ENCODE measurements at regions not wholly inside any gene's neighbourhood (a gene's known extent, or its start where the extent isn't known, plus 50 kb on each side); places are given as distances from the start of the nearest gene placed in this dataset.

DNA sequence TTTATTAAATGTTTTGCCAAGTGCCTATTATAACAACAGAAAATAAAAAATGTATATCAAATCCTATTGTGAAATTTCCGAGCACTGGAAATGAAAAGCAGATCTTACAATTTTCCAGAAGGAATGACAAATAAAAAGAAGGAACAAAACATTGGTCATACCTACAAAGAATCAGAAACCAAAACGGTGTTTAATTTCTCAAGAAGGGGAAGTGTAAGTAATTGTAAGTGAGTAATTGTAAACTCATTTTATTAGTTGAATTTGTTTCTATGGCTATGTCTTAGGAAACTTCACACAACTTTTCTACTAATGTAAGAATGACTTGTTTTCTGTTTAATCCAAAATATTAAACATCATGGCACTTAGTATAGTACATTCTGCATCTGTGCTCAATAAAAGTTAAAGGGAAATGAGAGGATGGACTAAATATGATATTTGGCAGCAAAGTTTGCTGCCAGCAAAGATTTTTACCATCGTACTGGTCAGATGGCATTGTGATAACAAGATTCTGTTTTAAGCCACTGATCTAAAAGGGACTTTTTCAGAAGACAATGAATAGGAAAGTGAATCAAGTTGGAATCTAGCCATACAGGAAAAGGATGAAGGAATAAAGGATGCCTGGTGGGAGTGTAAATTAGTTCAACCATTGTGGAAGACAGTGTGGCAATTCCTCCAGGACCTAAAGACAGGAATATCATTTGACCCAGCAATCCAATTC lies 232.4 kb downstream of the NFKBIZ start:
- Histone ChIP-seq H3K4me2 (peak overlapping the region in 2 of 11 experiments; percentile 34 to 38; a peak in 4 of 22 replicates), H3K27ac (no peak overlapping the region), H3K27me3 (no peaks in the 10 kb centered on the region), H3K4me1 (peaks cover 0 to 33% (median 6%) of the 10 kb centered on the region in 10 experiments; a peak in 10 of 20 replicates), H4K20me1 (no peaks in the 10 kb centered on the region), H3K4me3 (no peak overlapping the region), H3K36me3 (no peaks in the 10 kb centered on the region), H3K9ac (no peak overlapping the region), H3K9me3 (replicated peaks in 1 of 11) (no peaks in the 10 kb centered on the region)
- no peak for TF ChIP-seq Cebpa-rat (IDR thresholded peaks at IDR 0.05)

DNA sequence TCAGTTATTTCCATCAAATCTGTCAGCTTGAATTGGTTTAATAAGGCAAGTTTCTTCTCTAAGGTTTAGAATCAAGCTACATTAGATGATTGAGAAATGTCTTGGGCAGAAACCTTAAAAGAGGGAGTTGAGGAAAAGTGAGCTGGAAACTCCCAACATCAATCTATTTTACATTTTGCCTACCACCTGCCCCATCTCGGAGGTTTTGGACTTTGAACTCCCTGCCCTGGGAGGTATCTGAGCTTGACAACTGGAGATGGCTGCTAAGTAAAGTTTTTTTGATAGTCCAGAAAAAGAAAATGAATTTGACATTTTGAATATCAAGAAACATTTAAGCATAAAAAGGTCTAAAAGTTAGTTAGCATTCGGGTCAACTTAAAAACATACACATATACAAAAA lies 234.2 kb downstream of the NFKBIZ start:
- no peak overlapping the region for H3K9ac ChIP-seq
- no peaks in the 10 kb centered on the region for H4K20me1 ChIP-seq
- TF ChIP-seq Cebpa-rat (IDR thresholded peaks at IDR 0.05), result no peak
- H3K9me3 ChIP-seq (replicated peaks in 1 of 11), result no peaks in the 10 kb centered on the region
- H3K27me3 ChIP-seq, result no peaks in the 10 kb centered on the region
- H3K4me1 ChIP-seq, result peaks cover 0 to 25% (median 6%) of the 10 kb centered on the region in 10 experiments; a peak in 10 of 20 replicates
- no peaks in the 10 kb centered on the region for H3K36me3 ChIP-seq
- H3K27ac ChIP-seq, result no peak overlapping the region
- H3K4me2 ChIP-seq, result no peak overlapping the region
- no peak overlapping the region for H3K4me3 ChIP-seq

- no peak overlapping the region for H3K4me3 ChIP-seq
- no peaks in the 10 kb centered on the region for H3K27me3 ChIP-seq
- H3K4me2 ChIP-seq, result no peak overlapping the region
- H4K20me1 ChIP-seq, result no peaks in the 10 kb centered on the region
- H3K9me3 ChIP-seq (replicated peaks in 1 of 11), result no peaks in the 10 kb centered on the region
- peaks cover 0 to 20% (median 5%) of the 10 kb centered on the region in 10 experiments; a peak in 10 of 20 replicates for H3K4me1 ChIP-seq
- no peaks in the 10 kb centered on the region for H3K36me3 ChIP-seq
- H3K9ac ChIP-seq, result no peak overlapping the region
- TF ChIP-seq Cebpa-rat (IDR thresholded peaks at IDR 0.05), result peak in 1 of 11 experiments; percentile 38; a peak in 1 of 22 replicates
- H3K27ac ChIP-seq, result no peak overlapping the region
Observed at GRCh38 chr3:102084006-102084405, 234.7 kb downstream of the NFKBIZ start.

DNA sequence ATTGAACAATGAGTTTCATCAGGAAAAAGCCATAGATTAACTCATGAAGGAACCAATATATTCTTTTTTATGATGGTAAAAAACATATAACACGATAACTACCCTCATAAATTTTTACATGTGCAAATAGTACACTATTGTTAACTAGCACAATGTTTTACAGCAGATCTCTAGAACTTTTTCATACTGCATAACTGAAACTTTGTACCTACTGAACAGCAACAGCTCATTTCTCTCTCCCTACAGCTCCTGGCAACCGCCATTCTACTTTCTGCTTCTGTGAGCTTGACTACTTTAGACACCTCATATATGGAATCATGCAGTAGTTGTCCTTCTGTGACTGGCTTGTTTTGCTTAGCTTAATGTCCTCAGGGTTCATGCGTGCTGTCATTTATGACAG lies 235.4 kb downstream of the NFKBIZ start:
- H3K27ac ChIP-seq, result no peak overlapping the region

GRCh38 chr3:102085431-102086176 lies 236.3 kb downstream of the NFKBIZ start:
- TF ChIP-seq Cebpa-rat (IDR thresholded peaks at IDR 0.05), result no peak
- Histone ChIP-seq H3K27ac (no peak overlapping the region), H3K9ac (no peak overlapping the region), H3K27me3 (no peaks in the 10 kb centered on the region), H3K4me1 (peaks cover 0 to 7% (median 0%) of the 10 kb centered on the region in 10 experiments; a peak in 2 of 20 replicates), H3K9me3 (replicated peaks in 1 of 11) (no peaks in the 10 kb centered on the region), H3K4me2 (no peak overlapping the region), H4K20me1 (no peaks in the 10 kb centered on the region), H3K4me3 (no peak overlapping the region), H3K36me3 (no peaks in the 10 kb centered on the region)

More for the DNA sequence above, 235.4 kb downstream of the NFKBIZ start:
- Histone ChIP-seq H3K4me1 (peaks cover 0 to 13% (median 2%) of the 10 kb centered on the region in 10 experiments; a peak in 10 of 20 replicates), H3K36me3 (no peaks in the 10 kb centered on the region), H4K20me1 (no peaks in the 10 kb centered on the region), H3K27me3 (no peaks in the 10 kb centered on the region), H3K4me3 (no peak overlapping the region), H3K9ac (no peak overlapping the region), H3K4me2 (no peak overlapping the region), H3K9me3 (replicated peaks in 1 of 11) (no peaks in the 10 kb centered on the region)
- TF ChIP-seq Cebpa-rat (IDR thresholded peaks at IDR 0.05), result no peak

GRCh38 chr3:102087236-102087635 lies 237.9 kb downstream of the NFKBIZ start:
- no peaks in the 10 kb centered on the region for H3K4me1 ChIP-seq
- H3K27me3 ChIP-seq, result no peaks in the 10 kb centered on the region
- TF ChIP-seq Cebpa-rat (IDR thresholded peaks at IDR 0.05), result no peak
- no peaks in the 10 kb centered on the region for H3K9me3 ChIP-seq (replicated peaks in 1 of 11)
- H3K36me3 ChIP-seq, result no peaks in the 10 kb centered on the region
- no peaks in the 10 kb centered on the region for H4K20me1 ChIP-seq
- H3K27ac ChIP-seq, result no peak overlapping the region
- H3K4me3 ChIP-seq, result no peak overlapping the region
- H3K9ac ChIP-seq, result no peak overlapping the region
- H3K4me2 ChIP-seq, result no peak overlapping the region

DNA sequence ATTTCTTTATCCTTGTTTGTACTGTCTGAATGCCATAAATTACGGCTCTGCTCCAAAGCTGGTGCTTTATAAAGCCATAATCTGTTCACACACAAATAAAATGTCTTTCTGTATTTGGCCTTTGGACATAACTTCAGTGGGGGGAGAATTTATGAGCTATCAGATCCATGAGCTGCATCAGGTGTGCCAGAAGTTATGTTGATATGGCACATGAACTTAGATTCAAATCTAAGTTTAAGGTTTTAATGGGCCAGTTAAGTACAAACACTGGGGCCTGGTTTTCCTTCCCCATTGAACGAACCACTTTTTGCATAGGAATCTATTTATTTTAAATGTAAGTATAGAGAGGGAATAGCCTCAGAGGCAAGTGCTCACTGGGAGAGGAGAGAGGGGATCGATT lies 239.9 kb downstream of the NFKBIZ start:
- H3K27ac ChIP-seq, result no peak overlapping the region
- peaks cover 0 to 14% (median 0%) of the 10 kb centered on the region in 10 experiments; a peak in 7 of 20 replicates for H3K4me1 ChIP-seq
- H3K36me3 ChIP-seq, result no peaks in the 10 kb centered on the region
- no peak overlapping the region for H3K4me3 ChIP-seq
- H3K4me2 ChIP-seq, result no peak overlapping the region
- H3K27me3 ChIP-seq, result no peaks in the 10 kb centered on the region
- TF ChIP-seq Cebpa-rat (IDR thresholded peaks at IDR 0.05), result no peak
- H3K9me3 ChIP-seq (replicated peaks in 1 of 11), result no peaks in the 10 kb centered on the region
- H4K20me1 ChIP-seq, result no peaks in the 10 kb centered on the region
- no peak overlapping the region for H3K9ac ChIP-seq

GRCh38 chr3:102089904-102090720 lies 240.8 kb downstream of the NFKBIZ start:
- H3K27me3 ChIP-seq, result no peaks in the 10 kb centered on the region
- H3K36me3 ChIP-seq, result no peaks in the 10 kb centered on the region
- no peak overlapping the region for H3K4me3 ChIP-seq
- no peak overlapping the region for H3K27ac ChIP-seq
- no peak overlapping the region for H3K9ac ChIP-seq
- H3K9me3 ChIP-seq (replicated peaks in 1 of 11), result no peaks in the 10 kb centered on the region
- H3K4me2 ChIP-seq, result 0 out of 22 replicates have a peak overlapping the region, but pooled peaks of 1 of the 11 experiments have one; percentile 4
- no peak for TF ChIP-seq Cebpa-rat (IDR thresholded peaks at IDR 0.05)
- H4K20me1 ChIP-seq, result no peaks in the 10 kb centered on the region
- H3K4me1 ChIP-seq, result peaks cover 0 to 14% (median 0%) of the 10 kb centered on the region in 10 experiments; a peak in 7 of 20 replicates

GRCh38 chr3:102090721-102091045 lies 241.4 kb downstream of the NFKBIZ start:
- H4K20me1 ChIP-seq, result no peaks in the 10 kb centered on the region
- 0 out of 22 replicates have a peak overlapping the region, but pooled peaks of 1 of the 11 experiments have one; percentile 4 for H3K4me2 ChIP-seq
- H3K27me3 ChIP-seq, result no peaks in the 10 kb centered on the region
- no peaks in the 10 kb centered on the region for H3K36me3 ChIP-seq
- no peak overlapping the region for H3K9ac ChIP-seq
- H3K9me3 ChIP-seq (replicated peaks in 1 of 11), result no peaks in the 10 kb centered on the region
- no peak for TF ChIP-seq Cebpa-rat (IDR thresholded peaks at IDR 0.05)
- peaks cover 0 to 14% (median 0%) of the 10 kb centered on the region in 10 experiments; a peak in 7 of 20 replicates for H3K4me1 ChIP-seq
- no peak overlapping the region for H3K4me3 ChIP-seq
- H3K27ac ChIP-seq, result no peak overlapping the region

Data from BLaER1 treated with 17β-estradiol and CSF1 and Interleukin-3, amounts not matched to agents 10 nM and 100 nM (cell line).